HG03460 (cell line): ENCODE measurements at regions not wholly inside any gene's neighbourhood (a gene's known extent, or its start where the extent isn't known, plus 50 kb on each side); places are given as distances from the start of the nearest gene placed in this dataset.
A peak's percentile ranks its signal among the peaks of the same experiment; 100 is the strongest.

Experiments
- ATAC-seq: cut with Tn5 transposase; IDR thresholded peaks from one replicate; pipeline ENCODE4 v1.9.1; 2021; ENCODE audit not compliant: unreplicated experiment

- no peak for ATAC-seq
Measured at GRCh38 chr1:106681939-106682522, 374.4 kb upstream of the PRMT6 start.

- ATAC-seq: no peak
Measured at GRCh38 chr1:106688446-106688845, 368.0 kb upstream of the PRMT6 start.

GRCh38 chr1:106698660-106699059 lies 357.8 kb upstream of the PRMT6 start:
- no peak for ATAC-seq

- ATAC-seq: no peak
Measured at GRCh38 chr1:106699433-106699832, 357.0 kb upstream of the PRMT6 start.

GRCh38 chr1:106700211-106700610 lies 356.3 kb upstream of the PRMT6 start:
- ATAC-seq: no peak

GRCh38 chr1:106705971-106706370 lies 350.5 kb upstream of the PRMT6 start:
- ATAC-seq: no peak

- ATAC-seq: no peak
Measured at GRCh38 chr1:106717591-106717990, 338.9 kb upstream of the PRMT6 start.

- no peak for ATAC-seq
Measured at GRCh38 chr1:106721790-106722189, 334.7 kb upstream of the PRMT6 start.

GRCh38 chr1:106722466-106722865 lies 334.0 kb upstream of the PRMT6 start:
- ATAC-seq: no peak

GRCh38 chr1:106727171-106727570 lies 329.3 kb upstream of the PRMT6 start:
- ATAC-seq: peak; percentile 77

- no peak for ATAC-seq
Measured at GRCh38 chr1:106746448-106747085, 309.9 kb upstream of the PRMT6 start.

GRCh38 chr1:106747232-106747631 lies 309.2 kb upstream of the PRMT6 start:
- no peak for ATAC-seq

- ATAC-seq: no peak
Measured at GRCh38 chr1:106747791-106748190, 308.7 kb upstream of the PRMT6 start.

- no peak for ATAC-seq
Measured at GRCh38 chr1:106748606-106749005, 307.9 kb upstream of the PRMT6 start.

- ATAC-seq: no peak
Measured at GRCh38 chr1:106749491-106749890, 307.0 kb upstream of the PRMT6 start.

GRCh38 chr1:106749906-106750305 lies 306.6 kb upstream of the PRMT6 start:
- no peak for ATAC-seq

- ATAC-seq: no peak
Measured at GRCh38 chr1:106751002-106751401, 305.5 kb upstream of the PRMT6 start.

- no peak for ATAC-seq
Measured at GRCh38 chr1:106753066-106753465, 303.4 kb upstream of the PRMT6 start.

- no peak for ATAC-seq
Measured at GRCh38 chr1:106754957-106755356, 301.5 kb upstream of the PRMT6 start.

- ATAC-seq: no peak
Measured at GRCh38 chr1:106755682-106756406, 300.6 kb upstream of the PRMT6 start.

GRCh38 chr1:106756752-106757151 lies 299.7 kb upstream of the PRMT6 start:
- no peak for ATAC-seq

- no peak for ATAC-seq
Measured at GRCh38 chr1:106768077-106768476, 288.4 kb upstream of the PRMT6 start.
